ENCODE measurements at regions not wholly inside any gene's neighbourhood (a gene's known extent, or its start where the extent isn't known, plus 50 kb on each side); places are given as distances from the start of the nearest gene placed in this dataset.
"Not testable (repeated sequence)": the region's sequence is repeated elsewhere in the genome, so short reads cannot be mapped to it uniquely, and the experiment has no call there.

DNA sequence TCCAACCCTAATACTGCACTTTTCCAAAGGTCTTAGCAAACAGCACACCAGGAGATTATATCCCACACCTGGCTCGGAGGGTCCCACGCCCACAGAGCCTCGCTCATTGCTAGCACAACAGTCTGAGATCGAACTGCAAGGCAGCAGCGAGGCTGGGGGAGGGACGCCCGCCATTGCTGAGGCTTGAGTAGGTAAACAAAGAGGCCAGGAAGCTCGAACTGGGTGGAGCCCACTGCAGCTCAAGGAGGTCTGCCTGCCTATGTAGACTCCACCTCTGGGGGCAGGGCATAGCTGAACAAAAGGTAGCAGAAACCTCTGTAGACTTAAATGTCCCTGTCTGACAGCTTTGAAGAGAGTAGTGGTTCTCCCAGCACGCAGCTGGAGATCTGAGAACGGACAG, 361.0 kb upstream of the PPP2R3A start:
- TF ChIP-seq, protein P1, sequence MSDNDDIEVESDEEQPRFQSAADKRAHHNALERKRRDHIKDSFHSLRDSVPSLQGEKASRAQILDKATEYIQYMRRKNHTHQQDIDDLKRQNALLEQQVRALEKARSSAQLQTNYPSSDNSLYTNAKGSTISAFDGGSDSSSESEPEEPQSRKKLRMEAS (IDR thresholded peaks at IDR 0.05; ENCODE audit: low read depth, low read length) = not testable (repeated sequence)
- TF ChIP-seq, protein P2, sequence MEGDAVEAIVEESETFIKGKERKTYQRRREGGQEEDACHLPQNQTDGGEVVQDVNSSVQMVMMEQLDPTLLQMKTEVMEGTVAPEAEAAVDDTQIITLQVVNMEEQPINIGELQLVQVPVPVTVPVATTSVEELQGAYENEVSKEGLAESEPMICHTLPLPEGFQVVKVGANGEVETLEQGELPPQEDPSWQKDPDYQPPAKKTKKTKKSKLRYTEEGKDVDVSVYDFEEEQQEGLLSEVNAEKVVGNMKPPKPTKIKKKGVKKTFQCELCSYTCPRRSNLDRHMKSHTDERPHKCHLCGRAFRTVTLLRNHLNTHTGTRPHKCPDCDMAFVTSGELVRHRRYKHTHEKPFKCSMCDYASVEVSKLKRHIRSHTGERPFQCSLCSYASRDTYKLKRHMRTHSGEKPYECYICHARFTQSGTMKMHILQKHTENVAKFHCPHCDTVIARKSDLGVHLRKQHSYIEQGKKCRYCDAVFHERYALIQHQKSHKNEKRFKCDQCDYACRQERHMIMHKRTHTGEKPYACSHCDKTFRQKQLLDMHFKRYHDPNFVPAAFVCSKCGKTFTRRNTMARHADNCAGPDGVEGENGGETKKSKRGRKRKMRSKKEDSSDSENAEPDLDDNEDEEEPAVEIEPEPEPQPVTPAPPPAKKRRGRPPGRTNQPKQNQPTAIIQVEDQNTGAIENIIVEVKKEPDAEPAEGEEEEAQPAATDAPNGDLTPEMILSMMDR (IDR thresholded peaks at IDR 0.05; ENCODE audit: low read depth, low read length) = not testable (repeated sequence)
- TF ChIP-seq POLR2A (IDR thresholded peaks at IDR 0.05; ENCODE audit: extremely low read depth, insufficient read length) = not testable (repeated sequence)
